GM12864 (cell line): ENCODE measurements at regions not wholly inside any gene's neighbourhood (a gene's known extent, or its start where the extent isn't known, plus 50 kb on each side); places are given as distances from the start of the nearest gene placed in this dataset.

Experiments used
- DNase-seq: peaks from one replicate; pipeline ENCODE4 v3.0.0-alpha.2; 2011; ENCODE audit warnings: low read depth
- H3K4me3 ChIP-seq: 2 replicates; pipeline ENCODE4 v1.5.1; 2011; ENCODE audit warnings: mild to moderate bottlenecking, low read depth, low read length, control low read depth
- TF ChIP-seq, protein P1 (sequence below): IDR thresholded peaks from 2 replicates; pipeline ENCODE4 v1.5.1; 2011; ENCODE audit warnings: low read depth, mild to moderate bottlenecking, moderate library complexity, low read length, control low read depth, inconsistent platforms; ENCODE audit errors: missing control alignments

DNA sequence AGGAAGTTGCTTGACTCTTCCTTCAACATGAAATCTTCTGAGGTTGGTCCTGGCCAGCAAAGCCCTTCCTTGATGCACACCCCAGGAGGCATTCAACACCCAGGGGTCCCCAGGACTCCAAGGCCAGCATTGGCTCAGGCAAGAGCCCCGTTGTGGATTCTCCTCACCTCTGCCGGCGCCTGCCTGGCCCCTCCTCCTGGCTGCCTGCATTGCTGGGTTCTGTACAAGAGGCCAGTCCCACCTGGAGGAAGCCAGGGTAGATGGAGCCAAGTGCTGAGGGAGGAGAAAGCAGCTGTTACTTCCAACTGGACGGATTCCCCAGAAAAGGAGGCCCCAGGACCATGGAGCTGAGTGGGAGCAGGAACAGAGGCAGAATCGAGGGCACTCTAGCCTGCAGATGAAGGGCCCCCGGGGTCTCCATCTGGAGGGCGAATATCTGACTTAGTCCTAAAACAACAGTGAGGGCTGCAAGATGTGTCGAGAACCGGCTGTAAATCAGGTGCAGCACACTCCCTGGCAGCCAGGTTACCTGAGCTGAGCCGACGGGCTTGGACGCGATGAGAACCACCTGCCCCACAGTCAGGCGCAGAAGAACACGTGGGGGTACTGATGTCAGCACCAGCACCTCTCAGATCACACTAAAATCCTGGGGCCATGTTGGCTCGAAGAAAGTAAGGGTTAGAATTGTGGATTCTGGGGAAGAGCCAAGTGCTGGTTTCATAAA lies 399.6 kb upstream of the SALL3 start:
- TF ChIP-seq, protein P1, sequence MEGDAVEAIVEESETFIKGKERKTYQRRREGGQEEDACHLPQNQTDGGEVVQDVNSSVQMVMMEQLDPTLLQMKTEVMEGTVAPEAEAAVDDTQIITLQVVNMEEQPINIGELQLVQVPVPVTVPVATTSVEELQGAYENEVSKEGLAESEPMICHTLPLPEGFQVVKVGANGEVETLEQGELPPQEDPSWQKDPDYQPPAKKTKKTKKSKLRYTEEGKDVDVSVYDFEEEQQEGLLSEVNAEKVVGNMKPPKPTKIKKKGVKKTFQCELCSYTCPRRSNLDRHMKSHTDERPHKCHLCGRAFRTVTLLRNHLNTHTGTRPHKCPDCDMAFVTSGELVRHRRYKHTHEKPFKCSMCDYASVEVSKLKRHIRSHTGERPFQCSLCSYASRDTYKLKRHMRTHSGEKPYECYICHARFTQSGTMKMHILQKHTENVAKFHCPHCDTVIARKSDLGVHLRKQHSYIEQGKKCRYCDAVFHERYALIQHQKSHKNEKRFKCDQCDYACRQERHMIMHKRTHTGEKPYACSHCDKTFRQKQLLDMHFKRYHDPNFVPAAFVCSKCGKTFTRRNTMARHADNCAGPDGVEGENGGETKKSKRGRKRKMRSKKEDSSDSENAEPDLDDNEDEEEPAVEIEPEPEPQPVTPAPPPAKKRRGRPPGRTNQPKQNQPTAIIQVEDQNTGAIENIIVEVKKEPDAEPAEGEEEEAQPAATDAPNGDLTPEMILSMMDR: no peak
- no peak for DNase-seq
- H3K4me3 ChIP-seq: no peak overlapping the region

DNA sequence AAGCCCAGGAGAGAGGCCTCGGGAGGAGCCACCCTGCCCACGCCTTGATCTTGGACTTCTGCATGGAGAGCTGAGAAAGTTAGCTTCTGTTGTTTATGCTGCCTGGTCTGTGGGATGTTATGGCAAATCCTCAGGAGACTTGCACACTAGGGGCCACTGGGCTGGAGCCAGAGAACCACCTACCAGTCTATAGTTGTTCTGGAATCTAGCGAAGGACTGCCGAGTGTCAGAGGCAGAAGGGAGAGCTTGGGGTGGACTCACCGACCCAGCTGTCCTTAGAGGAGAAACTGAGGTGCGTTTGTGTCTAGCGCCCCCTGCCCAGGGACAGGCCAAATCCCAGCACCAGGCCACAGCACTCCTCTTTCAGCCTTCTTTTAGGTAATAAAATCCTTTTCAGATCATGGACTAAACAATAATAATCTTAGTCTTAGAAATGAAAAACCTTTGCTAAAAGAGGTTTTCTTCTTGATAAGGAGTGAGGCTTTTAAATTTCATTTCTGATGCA lies 398.7 kb upstream of the SALL3 start:
- DNase-seq: no peak
- H3K4me3 ChIP-seq: no peak overlapping the region
- TF ChIP-seq, protein P1: no peak

DNA sequence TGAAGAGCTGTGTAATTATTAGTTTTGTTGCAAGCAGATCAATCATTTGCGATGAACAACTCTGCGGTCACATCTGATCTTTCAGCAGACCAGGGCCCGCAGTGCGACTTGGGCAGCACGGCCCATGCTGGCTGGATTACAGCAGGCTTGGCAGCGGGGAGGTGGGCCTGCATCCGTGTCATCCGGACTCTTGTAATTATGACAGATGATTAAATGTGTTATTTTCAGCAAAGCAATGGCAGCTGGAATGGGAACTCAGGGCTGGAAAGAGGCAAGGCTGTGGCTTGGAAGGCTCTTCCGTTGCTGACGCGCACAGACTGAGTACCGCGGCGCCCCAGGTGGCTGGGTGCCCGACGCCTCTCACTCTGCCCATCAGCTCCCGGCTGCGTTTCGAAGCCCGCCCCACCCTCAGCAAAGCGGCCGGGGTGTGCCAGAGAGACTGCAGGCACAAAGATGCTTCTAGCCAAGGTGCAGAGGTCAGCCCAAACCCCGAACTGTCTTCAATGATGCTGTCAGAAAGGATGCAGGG lies 397.4 kb upstream of the SALL3 start:
- H3K4me3 ChIP-seq: no peak overlapping the region
- TF ChIP-seq, protein P1: no peak
- no peak for DNase-seq

DNA sequence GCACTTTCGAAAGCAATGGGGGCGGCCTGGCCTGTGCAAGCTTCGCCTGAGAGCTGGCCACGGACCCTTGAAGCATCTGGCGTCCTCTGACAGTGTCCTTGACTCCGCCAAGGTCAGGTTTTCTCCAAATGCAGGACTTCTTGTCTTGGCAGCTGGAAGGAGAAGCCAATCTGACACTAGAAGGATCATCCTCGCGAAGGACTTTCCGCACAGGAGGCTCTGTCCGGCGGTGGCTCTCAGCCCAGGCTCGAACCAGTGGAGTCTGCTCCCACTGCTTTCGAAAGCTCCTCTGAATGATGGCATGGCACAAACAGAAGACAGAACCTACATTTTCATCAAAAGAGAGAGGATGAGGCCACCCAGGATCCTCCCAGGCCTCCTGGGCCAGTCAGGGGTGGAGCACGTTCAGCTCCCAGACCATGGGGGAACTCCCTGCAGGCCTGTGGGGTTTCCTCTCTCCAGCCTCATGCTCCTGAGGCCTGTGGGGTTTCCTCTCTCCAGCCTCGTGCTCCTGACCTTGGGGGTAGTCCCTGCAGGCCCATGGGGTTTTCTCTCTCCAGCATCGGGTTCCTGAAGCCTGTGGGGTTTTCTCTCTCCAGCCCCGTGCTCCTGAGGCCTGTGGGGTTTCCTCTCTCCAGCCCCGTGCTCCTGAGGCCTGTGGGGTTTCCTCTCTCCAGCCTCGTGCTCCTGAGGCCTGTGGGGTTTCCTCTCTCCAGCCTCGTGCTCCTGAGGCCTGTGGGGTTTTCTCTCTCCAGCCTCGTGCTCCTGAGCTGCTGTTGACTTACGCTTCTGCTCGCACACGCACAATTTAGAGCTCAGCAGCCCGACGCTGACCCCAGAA lies 396.5 kb upstream of the SALL3 start:
- no peak overlapping the region for H3K4me3 ChIP-seq
- TF ChIP-seq, protein P1: no peak
- no peak for DNase-seq

DNA sequence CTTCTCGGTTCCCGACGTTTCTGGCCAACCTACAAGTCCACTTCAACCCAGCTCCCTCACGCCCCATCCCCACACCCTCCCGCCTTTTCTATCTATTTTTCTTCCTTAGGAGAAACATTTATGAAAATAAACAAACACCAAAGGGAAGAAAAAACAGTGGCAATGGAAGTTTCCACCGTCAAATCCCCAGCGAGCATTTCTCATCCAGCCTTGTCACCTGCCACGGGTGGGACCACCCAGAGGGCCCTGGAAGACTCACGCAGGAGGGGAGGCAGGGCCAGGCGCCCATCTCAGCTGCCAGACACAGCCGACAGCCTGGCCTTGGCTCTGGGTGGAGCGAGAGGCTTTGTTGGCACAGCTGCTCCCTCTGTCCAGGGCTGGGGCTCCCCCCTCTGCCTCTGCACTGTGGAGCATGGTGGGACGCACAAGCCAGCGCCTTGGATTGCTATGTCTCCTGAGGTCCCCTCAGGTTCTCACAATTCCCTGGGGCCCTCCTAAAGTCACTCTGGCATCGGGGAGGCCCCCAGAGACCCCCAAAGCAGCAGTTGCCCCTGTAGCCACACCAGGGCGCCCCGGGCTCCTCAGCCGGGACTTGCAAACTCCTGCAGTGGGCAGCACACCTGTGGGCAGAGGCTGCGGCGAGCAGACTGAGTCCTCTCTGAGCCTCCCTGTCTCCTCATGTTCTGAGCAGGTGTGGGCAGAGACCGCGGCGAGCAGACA lies 395.7 kb upstream of the SALL3 start:
- TF ChIP-seq, protein P1: no peak
- DNase-seq: no peak
- no peak overlapping the region for H3K4me3 ChIP-seq

DNA sequence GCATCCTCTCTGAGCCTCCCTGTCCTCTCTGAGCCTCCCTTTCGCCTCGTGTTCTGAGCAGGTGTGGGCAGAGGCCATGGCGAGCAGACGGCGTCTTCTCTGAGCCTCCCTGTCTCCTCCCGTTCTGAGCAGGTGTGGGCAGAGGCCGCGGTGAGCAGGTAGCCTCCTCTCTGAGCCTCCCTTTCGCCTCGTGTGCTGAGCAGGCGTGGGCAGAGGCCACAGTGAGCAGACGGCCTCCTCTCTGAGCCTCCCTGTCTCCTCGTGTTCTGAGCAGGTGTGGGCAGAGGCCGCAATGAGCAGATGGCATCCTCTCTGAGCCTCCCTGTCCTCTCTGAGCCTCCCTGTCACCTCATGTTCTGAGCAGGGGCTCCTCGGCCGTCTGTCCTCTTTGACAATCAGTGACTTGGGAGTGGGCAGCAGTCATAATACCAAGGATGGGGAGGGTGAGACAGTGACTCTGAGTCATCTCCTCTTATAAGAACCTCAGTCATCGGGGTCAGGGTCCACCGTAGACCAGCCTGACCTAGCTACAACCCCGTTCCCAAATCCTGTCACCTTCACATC lies 395.1 kb upstream of the SALL3 start:
- H3K4me3 ChIP-seq: no peak overlapping the region
- no peak for DNase-seq
- TF ChIP-seq, protein P1: no peak
